ENCODE measurements at regions not wholly inside any gene's neighbourhood (a gene's known extent, or its start where the extent isn't known, plus 50 kb on each side); places are given as distances from the start of the nearest gene placed in this dataset.

DNA sequence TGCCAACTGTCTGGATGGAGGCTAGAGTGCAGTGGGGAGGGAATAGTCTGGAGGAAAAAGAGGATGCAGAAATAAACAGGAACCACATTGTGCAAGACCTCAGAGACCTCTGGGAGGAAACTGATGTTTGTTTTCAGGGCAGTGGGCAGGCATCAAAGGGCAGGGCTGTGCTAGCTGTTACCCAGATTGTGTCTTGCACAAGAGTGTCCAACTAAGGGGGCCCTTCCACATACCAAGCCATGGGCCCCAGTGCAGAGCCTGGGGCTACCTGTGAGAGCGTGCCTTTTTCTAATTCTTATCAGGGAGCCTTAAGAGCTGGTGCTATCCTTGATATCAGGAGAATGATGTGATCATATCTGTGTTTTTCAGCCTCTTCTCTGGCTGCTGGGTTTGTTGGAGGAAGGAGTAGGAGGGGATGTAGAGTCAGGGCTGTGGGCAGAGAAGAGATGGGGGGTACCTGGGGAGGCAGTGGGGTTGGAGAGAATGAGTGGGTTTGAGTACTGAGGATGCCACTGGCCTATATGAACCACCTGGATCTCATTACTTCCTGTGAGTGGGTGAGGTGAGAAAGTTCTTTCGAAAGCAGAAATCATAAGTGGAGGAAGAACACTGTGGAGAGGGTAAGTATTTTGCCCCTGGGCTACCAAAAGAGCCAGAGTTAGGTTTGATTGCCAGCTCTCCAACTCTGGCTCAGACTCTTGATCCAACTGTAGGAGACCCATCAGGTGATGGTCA lies 259.2 kb upstream of the CRY1 start (continued):
- TF ChIP-seq MTERF4 (CRISPR knock-in tag; IDR thresholded peaks at IDR 0.05) (no peak), ZFP1 (CRISPR knock-in tag; IDR thresholded peaks at IDR 0.05) (peak; percentile 65; the same call in 1 of the 2 replicates), SALL2 (CRISPR knock-in tag; IDR thresholded peaks at IDR 0.05) (no peak), ZNF143 (CRISPR knock-in tag; IDR thresholded peaks at IDR 0.05) (peak; percentile 77), ELF4 (CRISPR knock-in tag; IDR thresholded peaks at IDR 0.05; ENCODE audit: borderline replicate concordance) (no peak), MAF1 (CRISPR knock-in tag; IDR thresholded peaks at IDR 0.05; ENCODE audit: borderline replicate concordance) (no peak), ZNF691 (CRISPR knock-in tag; IDR thresholded peaks at IDR 0.05; ENCODE audit: borderline replicate concordance, low read depth) (no peak), HIVEP1 (CRISPR knock-in tag; IDR thresholded peaks at IDR 0.05) (no peak), NFKBIZ (CRISPR knock-in tag; IDR thresholded peaks at IDR 0.05) (0 out of 2 replicates have a peak, but pooled peaks have one; percentile 53), ZNF747 (CRISPR knock-in tag; IDR thresholded peaks at IDR 0.05; ENCODE audit: borderline replicate concordance) (no peak), FOSL1 (CRISPR knock-in tag; IDR thresholded peaks at IDR 0.05; ENCODE audit: borderline replicate concordance) (no peak), TAF15 (IDR thresholded peaks at IDR 0.05; ENCODE audit: low read depth, low read length, poor library complexity, severe bottlenecking) (no peak), THAP11 (CRISPR knock-in tag; IDR thresholded peaks at IDR 0.05) (peak; percentile 81), TCF12 (IDR thresholded peaks at IDR 0.05) (no peak), TCF12 (CRISPR knock-in tag; IDR thresholded peaks at IDR 0.05) (no peak), HINFP (CRISPR knock-in tag; IDR thresholded peaks at IDR 0.05; ENCODE audit: low read depth) (0 out of 2 replicates have a peak, but pooled peaks have one; percentile 52), GTF2F1 (IDR thresholded peaks at IDR 0.05; ENCODE audit: low read length) (no peak), SRF (IDR thresholded peaks at IDR 0.05; ENCODE audit: low read depth, low read length) (peak; percentile 13; the same call in 1 of the 2 replicates), SNAI1 (CRISPR knock-in tag; IDR thresholded peaks at IDR 0.05; ENCODE audit: borderline replicate concordance) (no peak), MAFG (CRISPR knock-in tag; IDR thresholded peaks at IDR 0.05) (no peak), FOXP4 (CRISPR knock-in tag; IDR thresholded peaks at IDR 0.05) (peak; percentile 98), PRPF4 (IDR thresholded peaks at IDR 0.05; ENCODE audit: low read depth, low read length, poor library complexity, severe bottlenecking) (no peak), ZFP41 (CRISPR knock-in tag; IDR thresholded peaks at IDR 0.05; ENCODE audit: borderline replicate concordance) (no peak), ZNF282 (IDR thresholded peaks at IDR 0.05; ENCODE audit: partially characterized antibody) (no peak), MXD1 (CRISPR knock-in tag; IDR thresholded peaks at IDR 0.05) (no peak)
- TF ChIP-seq, protein P1, sequence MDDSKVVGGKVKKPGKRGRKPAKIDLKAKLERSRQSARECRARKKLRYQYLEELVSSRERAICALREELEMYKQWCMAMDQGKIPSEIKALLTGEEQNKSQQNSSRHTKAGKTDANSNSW (CRISPR knock-in tag; IDR thresholded peaks at IDR 0.05; ENCODE audit: borderline replicate concordance), result no peak
